Right lobe of liver (tissue), 4 donors: ENCODE measurements at regions not wholly inside any gene's neighbourhood (a gene's known extent, or its start where the extent isn't known, plus 50 kb on each side); places are given as distances from the start of the nearest gene placed in this dataset.

Experiments used
- POLR2A ChIP-seq: fragments of 450-650 bp; IDR thresholded peaks from one replicate; pipeline ENCODE4 v1.6.1; 2017; ENCODE audit warnings: antibody characterized with exemption, mild to moderate bottlenecking
- TF ChIP-seq, protein P1 (sequence below), 4 donors: fragments of 200-600 bp in 3 of 4; fragments of 450-650 bp in 1 of 4; IDR thresholded peaks; one replicate each; pipeline versions ENCODE4 v1.5.1 to v1.8.0; 2016 to 2022; ENCODE audit warnings: antibody characterized with exemption in 4 of 4, mild to moderate bottlenecking in 2 of 4
- donor health status: DM: no; HTN: no; CAD: no.
- donor health status: DM: no; HTN: no; CAD: no.
- donor health status: DM: no; HTN: yes; CAD: no.

DNA sequence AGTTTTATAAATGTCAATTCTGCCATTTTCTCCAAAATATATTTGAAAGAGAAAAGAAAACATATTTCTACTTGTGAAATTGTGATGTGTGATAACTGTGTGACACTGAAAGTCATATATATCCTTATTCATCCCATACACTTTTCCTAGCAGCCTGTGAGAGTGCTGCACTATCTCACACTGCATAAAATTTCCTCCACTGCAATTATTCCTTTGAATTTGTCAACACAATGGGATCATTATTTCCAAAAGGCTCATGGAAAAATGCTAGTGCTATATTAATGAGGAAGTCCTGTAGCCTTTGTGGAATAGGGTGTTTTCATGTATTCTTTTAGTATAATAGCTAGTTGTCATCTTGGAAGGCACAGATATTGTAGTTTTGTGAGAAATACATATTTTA, 504.1 kb downstream of the RPL10L start:
- TF ChIP-seq, protein P1, sequence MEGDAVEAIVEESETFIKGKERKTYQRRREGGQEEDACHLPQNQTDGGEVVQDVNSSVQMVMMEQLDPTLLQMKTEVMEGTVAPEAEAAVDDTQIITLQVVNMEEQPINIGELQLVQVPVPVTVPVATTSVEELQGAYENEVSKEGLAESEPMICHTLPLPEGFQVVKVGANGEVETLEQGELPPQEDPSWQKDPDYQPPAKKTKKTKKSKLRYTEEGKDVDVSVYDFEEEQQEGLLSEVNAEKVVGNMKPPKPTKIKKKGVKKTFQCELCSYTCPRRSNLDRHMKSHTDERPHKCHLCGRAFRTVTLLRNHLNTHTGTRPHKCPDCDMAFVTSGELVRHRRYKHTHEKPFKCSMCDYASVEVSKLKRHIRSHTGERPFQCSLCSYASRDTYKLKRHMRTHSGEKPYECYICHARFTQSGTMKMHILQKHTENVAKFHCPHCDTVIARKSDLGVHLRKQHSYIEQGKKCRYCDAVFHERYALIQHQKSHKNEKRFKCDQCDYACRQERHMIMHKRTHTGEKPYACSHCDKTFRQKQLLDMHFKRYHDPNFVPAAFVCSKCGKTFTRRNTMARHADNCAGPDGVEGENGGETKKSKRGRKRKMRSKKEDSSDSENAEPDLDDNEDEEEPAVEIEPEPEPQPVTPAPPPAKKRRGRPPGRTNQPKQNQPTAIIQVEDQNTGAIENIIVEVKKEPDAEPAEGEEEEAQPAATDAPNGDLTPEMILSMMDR (IDR thresholded peaks at IDR 0.05) = no peak
- no peak for TF ChIP-seq POLR2A
